ENCODE measurements at regions not wholly inside any gene's neighbourhood (a gene's known extent, or its start where the extent isn't known, plus 50 kb on each side); places are given as distances from the start of the nearest gene placed in this dataset.

- TF ChIP-seq ESRRA (CRISPR knock-in tag; IDR thresholded peaks at IDR 0.05; ENCODE audit: borderline replicate concordance) (no peak), FOXP1 (CRISPR knock-in tag; IDR thresholded peaks at IDR 0.05; ENCODE audit: borderline replicate concordance) (no peak), FOXJ3 (CRISPR knock-in tag; IDR thresholded peaks at IDR 0.05; ENCODE audit: borderline replicate concordance) (no peak)
- TF ChIP-seq, protein P1, sequence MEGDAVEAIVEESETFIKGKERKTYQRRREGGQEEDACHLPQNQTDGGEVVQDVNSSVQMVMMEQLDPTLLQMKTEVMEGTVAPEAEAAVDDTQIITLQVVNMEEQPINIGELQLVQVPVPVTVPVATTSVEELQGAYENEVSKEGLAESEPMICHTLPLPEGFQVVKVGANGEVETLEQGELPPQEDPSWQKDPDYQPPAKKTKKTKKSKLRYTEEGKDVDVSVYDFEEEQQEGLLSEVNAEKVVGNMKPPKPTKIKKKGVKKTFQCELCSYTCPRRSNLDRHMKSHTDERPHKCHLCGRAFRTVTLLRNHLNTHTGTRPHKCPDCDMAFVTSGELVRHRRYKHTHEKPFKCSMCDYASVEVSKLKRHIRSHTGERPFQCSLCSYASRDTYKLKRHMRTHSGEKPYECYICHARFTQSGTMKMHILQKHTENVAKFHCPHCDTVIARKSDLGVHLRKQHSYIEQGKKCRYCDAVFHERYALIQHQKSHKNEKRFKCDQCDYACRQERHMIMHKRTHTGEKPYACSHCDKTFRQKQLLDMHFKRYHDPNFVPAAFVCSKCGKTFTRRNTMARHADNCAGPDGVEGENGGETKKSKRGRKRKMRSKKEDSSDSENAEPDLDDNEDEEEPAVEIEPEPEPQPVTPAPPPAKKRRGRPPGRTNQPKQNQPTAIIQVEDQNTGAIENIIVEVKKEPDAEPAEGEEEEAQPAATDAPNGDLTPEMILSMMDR (IDR thresholded peaks at IDR 0.05), result no peak
- TF ChIP-seq, protein P2, sequence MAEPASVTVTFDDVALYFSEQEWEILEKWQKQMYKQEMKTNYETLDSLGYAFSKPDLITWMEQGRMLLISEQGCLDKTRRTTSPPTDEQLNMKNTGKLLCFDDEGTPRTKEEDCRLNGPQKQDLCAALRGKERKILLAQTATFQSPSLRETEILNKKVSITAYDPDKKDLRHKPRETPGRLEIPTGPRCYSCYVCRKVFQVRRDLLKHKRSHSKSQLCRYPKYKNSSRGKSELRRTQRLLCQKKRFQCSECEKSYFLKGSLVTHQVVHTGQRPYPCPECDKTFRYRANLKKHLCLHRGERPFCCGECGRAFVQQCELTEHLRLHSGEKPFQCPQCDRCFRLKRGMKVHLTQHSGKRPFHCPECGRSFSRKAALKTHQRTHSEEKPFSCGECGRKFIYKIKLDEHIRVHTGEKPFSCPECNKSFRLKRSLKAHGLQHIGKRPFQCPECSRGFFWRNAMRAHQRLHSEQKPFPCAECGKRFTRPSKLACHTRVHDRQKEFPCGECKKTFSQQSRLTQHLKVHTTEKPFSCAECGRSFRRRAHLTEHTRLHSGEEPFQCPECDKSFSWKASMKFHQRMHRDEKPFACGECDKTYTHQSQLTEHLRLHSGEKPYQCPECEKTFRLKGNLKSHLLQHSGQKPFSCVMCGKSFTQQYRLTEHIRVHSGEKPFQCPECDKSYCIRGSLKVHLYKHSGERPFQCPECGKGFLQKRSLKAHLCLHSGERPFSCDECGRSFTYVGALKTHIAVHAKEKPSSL (CRISPR knock-in tag; conservative IDR thresholded peaks at IDR 0.05), result no peak
Observed at GRCh38 chr12:65529106-65529505, 250.6 kb downstream of the MSRB3 start.
